HG03139 (cell line): ENCODE measurements at regions not wholly inside any gene's neighbourhood (a gene's known extent, or its start where the extent isn't known, plus 50 kb on each side); places are given as distances from the start of the nearest gene placed in this dataset.
"Not testable (repeated sequence)": the region's sequence is repeated elsewhere in the genome, so short reads cannot be mapped to it uniquely, and the experiment has no call there.

ENCODE experiments used
- ATAC-seq: cut with Tn5 transposase; IDR thresholded peaks from one replicate; pipeline ENCODE4 v1.9.1; 2021; ENCODE audit not compliant: unreplicated experiment

- no peak for ATAC-seq
Measured at GRCh38 chr12:46574847-46575246, 202.3 kb upstream of the SLC38A2 start.

GRCh38 chr12:46573347-46573658 is 200.7 kb upstream of the SLC38A2 start:
- no peak for ATAC-seq

GRCh38 chr12:46572644-46573346 is 200.2 kb upstream of the SLC38A2 start:
- no peak for ATAC-seq

- no peak for ATAC-seq
Measured at GRCh38 chr12:46571608-46572007, 199.0 kb upstream of the SLC38A2 start.

- ATAC-seq, result no peak
Measured at GRCh38 chr12:46569826-46570439, 197.4 kb upstream of the SLC38A2 start.

GRCh38 chr12:46567667-46568066 is 195.1 kb upstream of the SLC38A2 start:
- no peak for ATAC-seq

GRCh38 chr12:46562625-46563225 is 190.2 kb upstream of the SLC38A2 start:
- no peak for ATAC-seq

GRCh38 chr12:46561769-46562624 is 189.4 kb upstream of the SLC38A2 start:
- not testable (repeated sequence) for ATAC-seq

GRCh38 chr12:46560874-46561273 is 188.3 kb upstream of the SLC38A2 start:
- ATAC-seq, result no peak

GRCh38 chr12:46560089-46560488 is 187.5 kb upstream of the SLC38A2 start:
- ATAC-seq, result no peak

GRCh38 chr12:46559311-46559710 is 186.7 kb upstream of the SLC38A2 start:
- ATAC-seq, result no peak

- ATAC-seq, result no peak
Measured at GRCh38 chr12:46558677-46559076, 186.1 kb upstream of the SLC38A2 start.

GRCh38 chr12:46557539-46558373 is 185.2 kb upstream of the SLC38A2 start:
- ATAC-seq, result no peak

GRCh38 chr12:46556819-46557524 is 184.4 kb upstream of the SLC38A2 start:
- no peak for ATAC-seq

GRCh38 chr12:46556105-46556559 is 183.6 kb upstream of the SLC38A2 start:
- no peak for ATAC-seq

GRCh38 chr12:46555406-46555852 is 182.9 kb upstream of the SLC38A2 start:
- no peak for ATAC-seq

GRCh38 chr12:46554460-46554859 is 181.9 kb upstream of the SLC38A2 start:
- no peak for ATAC-seq

- ATAC-seq, result no peak
Measured at GRCh38 chr12:46553911-46554310, 181.3 kb upstream of the SLC38A2 start.

GRCh38 chr12:46553266-46553665 is 180.7 kb upstream of the SLC38A2 start:
- ATAC-seq, result no peak
